ENCODE measurements at regions not wholly inside any gene's neighbourhood (a gene's known extent, or its start where the extent isn't known, plus 50 kb on each side); places are given as distances from the start of the nearest gene placed in this dataset.
"Not testable (repeated sequence)": the region's sequence is repeated elsewhere in the genome, so short reads cannot be mapped to it uniquely, and the experiment has no call there.

- not testable (repeated sequence) for DNase-seq (ENCODE audit: low spot score)
Measured at GRCh38 chr4:3932734-3933133, 166.5 kb downstream of the ADRA2C start.

- not testable (repeated sequence) for DNase-seq (ENCODE audit: low spot score)
Measured at GRCh38 chr4:3935406-3935805, 169.2 kb downstream of the ADRA2C start.

GRCh38 chr4:3936184-3936583 is 170.0 kb downstream of the ADRA2C start:
- DNase-seq (ENCODE audit: low spot score): no peak

GRCh38 chr4:3937849-3938562 is 171.8 kb downstream of the ADRA2C start:
- not testable (repeated sequence) for DNase-seq (ENCODE audit: low spot score)

- DNase-seq (ENCODE audit: low spot score): not testable (repeated sequence)
Measured at GRCh38 chr4:3938676-3939075, 172.5 kb downstream of the ADRA2C start.

- not testable (repeated sequence) for DNase-seq (ENCODE audit: low spot score)
Measured at GRCh38 chr4:3939954-3940591, 173.9 kb downstream of the ADRA2C start.

- not testable (repeated sequence) for DNase-seq (ENCODE audit: low spot score)
Measured at GRCh38 chr4:3941735-3942522, 175.7 kb downstream of the ADRA2C start.

GRCh38 chr4:3942569-3942971 is 176.4 kb downstream of the ADRA2C start:
- DNase-seq (ENCODE audit: low spot score): peak; percentile 56

- not testable (repeated sequence) for DNase-seq (ENCODE audit: low spot score)
Measured at GRCh38 chr4:3943051-3943450, 176.9 kb downstream of the ADRA2C start.

GRCh38 chr4:3945511-3946290 is 179.5 kb downstream of the ADRA2C start:
- DNase-seq (ENCODE audit: low spot score): no peak

GRCh38 chr4:3946553-3946952 is 180.4 kb downstream of the ADRA2C start:
- not testable (repeated sequence) for DNase-seq (ENCODE audit: low spot score)

- DNase-seq (ENCODE audit: low spot score): not testable (repeated sequence)
Measured at GRCh38 chr4:3947761-3948160, 181.6 kb downstream of the ADRA2C start.

- not testable (repeated sequence) for DNase-seq (ENCODE audit: low spot score)
Measured at GRCh38 chr4:3948210-3948609, 182.0 kb downstream of the ADRA2C start.

- DNase-seq (ENCODE audit: low spot score): peak; percentile 36
Measured at GRCh38 chr4:3949916-3950315, 183.7 kb downstream of the ADRA2C start.

- DNase-seq (ENCODE audit: low spot score): not testable (repeated sequence)
Measured at GRCh38 chr4:3952443-3953139, 186.4 kb downstream of the ADRA2C start.

GRCh38 chr4:3953140-3953489 is 186.9 kb downstream of the ADRA2C start:
- DNase-seq (ENCODE audit: low spot score): not testable (repeated sequence)

GRCh38 chr4:3954540-3955320 is 188.5 kb downstream of the ADRA2C start:
- DNase-seq (ENCODE audit: low spot score): peak; percentile 44

GRCh38 chr4:3955321-3956164 is 189.4 kb downstream of the ADRA2C start:
- peak; percentile 98 for DNase-seq (ENCODE audit: low spot score)

- not testable (repeated sequence) for DNase-seq (ENCODE audit: low spot score)
Measured at GRCh38 chr4:3956165-3956867, 190.1 kb downstream of the ADRA2C start.
